ENCODE measurements at regions not wholly inside any gene's neighbourhood (a gene's known extent, or its start where the extent isn't known, plus 50 kb on each side); places are given as distances from the start of the nearest gene placed in this dataset.
"Not testable (repeated sequence)": the region's sequence is repeated elsewhere in the genome, so short reads cannot be mapped to it uniquely, and the experiment has no call there.

GRCh38 chr11:94238774-94239173, 65.6 kb upstream of the IZUMO1R start:
- H2BK20ac ChIP-seq (ENCODE audit: low read depth, low read length); H2BK120ac ChIP-seq (ENCODE audit: low read depth, low read length); H4K91ac ChIP-seq (ENCODE audit: insufficient read depth, low read depth, low read length); H3K14ac ChIP-seq (replicated peaks; ENCODE audit: low read depth, low read length); H2AFZ ChIP-seq (replicated peaks; ENCODE audit: low read length, poor library complexity); POLR2A ChIA-PET (ENCODE audit: unreplicated experiment); BruUV-seq (replicated peaks); CTCF ChIA-PET; in situ Hi-C loops (cut with MboI; ENCODE audit: low sequenced_read_pairs); H3K4me3 ChIP-seq (ENCODE audit: insufficient read depth, low read depth, low read length); dilution Hi-C loops (cut with HindIII; ENCODE audit: low sequenced_read_pairs, unreplicated experiment); H3K9me3 ChIP-seq (ENCODE audit: control insufficient read depth, insufficient read depth, low read length); DNase-seq; H3K56ac ChIP-seq (ENCODE audit: extremely low read depth, insufficient read depth, low read length); H3K36me3 ChIP-seq (ENCODE audit: control insufficient read depth, insufficient read depth, low read length); H3K18ac ChIP-seq (ENCODE audit: low read depth, low read length); ATAC-seq (ENCODE audit: low read depth); H4K8ac ChIP-seq (ENCODE audit: low read depth in 2 of 2, low read length in 2 of 2); H3K79me1 ChIP-seq (ENCODE audit: low read depth in 1 of 2, low read length in 2 of 2); H3K4ac ChIP-seq (ENCODE audit: low read depth, low read length); H3K23ac ChIP-seq (ENCODE audit: low read depth, low read length); H2BK5ac ChIP-seq (ENCODE audit: low read depth, low read length, poor library complexity, severe bottlenecking); H3K4me2 ChIP-seq (ENCODE audit: low read depth, low read length); H3K9me1 ChIP-seq (ENCODE audit: insufficient read depth, low read length); H3K27ac ChIP-seq (ENCODE audit: insufficient read depth, low read length); H4K20me1 ChIP-seq (ENCODE audit: insufficient read depth, low read length); H3K9ac ChIP-seq (ENCODE audit: low read depth, low read length); H2BK15ac ChIP-seq (ENCODE audit: low read depth, low read length); H2AK9ac ChIP-seq (replicated peaks; ENCODE audit: low read depth, low read length, poor library complexity); H4K5ac ChIP-seq (ENCODE audit: low read depth, low read length); H2AK5ac ChIP-seq (ENCODE audit: low read depth, low read length); H3K4me1 ChIP-seq (ENCODE audit: control insufficient read depth, insufficient read depth, low read length); H3K27me3 ChIP-seq (ENCODE audit: control insufficient read depth, insufficient read depth, low read length): not testable (repeated sequence)
- intact Hi-C loops (cut with micrococcal nuclease), result loop anchor here (5.0 kb wide), 1 partner anchor 189 kb away; no protein-coding TSS in a partner anchor

Measured in IMR-90 (cell line).